Urothelium cell line (cell line): ENCODE measurements at regions not wholly inside any gene's neighbourhood (a gene's known extent, or its start where the extent isn't known, plus 50 kb on each side); places are given as distances from the start of the nearest gene placed in this dataset.
"Not testable (repeated sequence)": the region's sequence is repeated elsewhere in the genome, so short reads cannot be mapped to it uniquely, and the experiment has no call there.

Source experiments
- DNase-seq: peaks from one replicate; pipeline ENCODE4 v3.0.0; 2011; ENCODE audit warnings: low spot score, mixed read lengths
- FAIRE-seq: peaks from 2 replicates; lab custom pipeline; 2011; peaks lifted over from hg19 to GRCh38; lab: Jason Lieb, UNC

DNA sequence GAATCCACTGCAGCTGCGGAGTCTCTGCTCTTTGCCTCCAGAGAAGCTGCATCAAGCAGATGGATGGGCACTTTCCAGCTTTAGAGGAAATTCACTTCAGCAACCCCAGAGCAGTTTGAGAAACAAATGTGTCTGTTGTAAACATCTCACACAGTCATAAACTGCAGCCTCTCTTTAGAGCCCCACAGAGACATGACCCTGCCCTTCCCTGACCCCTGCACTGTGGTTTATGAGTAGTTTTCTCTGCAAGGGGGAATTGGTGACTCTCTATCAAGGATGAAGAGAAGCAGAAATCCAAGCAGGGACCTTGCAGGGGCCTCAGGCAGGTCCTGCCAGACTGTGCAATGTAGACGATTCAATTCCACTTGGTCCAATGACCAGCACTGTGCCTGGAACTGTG is 160.2 kb downstream of the SH2D4B start:
- no peak for FAIRE-seq
- no peak for DNase-seq

GRCh38 chr10:80699602-80700039 is 161.9 kb downstream of the SH2D4B start:
- FAIRE-seq (peak; percentile 70), DNase-seq (peak; percentile 87)

DNA sequence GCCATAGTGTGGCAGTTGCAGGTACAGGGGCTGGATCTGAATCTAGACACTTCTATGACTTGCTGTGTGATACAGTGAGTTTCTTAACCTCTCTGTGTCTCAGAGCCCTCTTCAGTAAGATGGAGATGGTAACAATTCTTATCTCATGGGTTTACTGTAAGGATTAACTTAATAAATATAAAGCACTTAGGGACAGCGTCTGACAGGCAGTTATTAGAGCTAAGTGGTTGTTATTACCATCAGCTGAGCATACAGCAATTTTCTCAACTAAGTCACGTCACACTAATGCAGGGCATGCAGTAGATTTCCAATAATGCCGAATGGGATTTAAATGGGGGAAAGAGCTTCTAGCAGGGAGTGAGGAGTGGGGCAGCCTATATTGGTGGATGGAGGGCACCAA is 162.6 kb downstream of the SH2D4B start:
- DNase-seq = no peak
- FAIRE-seq = no peak

- FAIRE-seq = no peak
Observed at GRCh38 chr10:80700760-80701444, 163.2 kb downstream of the SH2D4B start.

DNA sequence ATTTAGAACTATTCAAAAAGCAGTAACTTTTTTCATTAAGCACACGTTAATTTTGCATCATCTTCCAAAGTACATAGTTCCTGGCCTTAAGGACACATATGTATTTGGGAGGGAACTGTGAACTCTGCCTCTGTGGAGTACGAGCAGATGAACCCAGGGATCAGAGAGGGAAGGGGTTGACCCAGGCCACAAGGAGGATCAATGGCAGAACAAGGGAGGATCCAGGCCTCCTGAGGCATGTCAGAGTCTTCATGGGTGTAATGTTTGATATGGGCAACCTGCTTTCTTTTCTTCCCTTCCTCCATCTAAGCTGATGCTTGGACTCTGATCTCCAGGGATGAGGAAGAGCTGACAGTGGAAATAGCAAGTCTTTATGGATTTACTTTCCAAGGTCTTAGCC is 164.0 kb downstream of the SH2D4B start:
- DNase-seq (no peak), FAIRE-seq (no peak)

More at GRCh38 chr10:80700760-80701444, 163.2 kb downstream of the SH2D4B start:
- DNase-seq = no peak

- no peak for FAIRE-seq
Observed at GRCh38 chr10:80702143-80702542, 164.4 kb downstream of the SH2D4B start.

GRCh38 chr10:80705899-80706298 is 168.2 kb downstream of the SH2D4B start:
- no peak for DNase-seq
- no peak for FAIRE-seq

More at GRCh38 chr10:80702143-80702542, 164.4 kb downstream of the SH2D4B start:
- no peak for DNase-seq

GRCh38 chr10:80708185-80708584 is 170.5 kb downstream of the SH2D4B start:
- FAIRE-seq (no peak), DNase-seq (no peak)

DNA sequence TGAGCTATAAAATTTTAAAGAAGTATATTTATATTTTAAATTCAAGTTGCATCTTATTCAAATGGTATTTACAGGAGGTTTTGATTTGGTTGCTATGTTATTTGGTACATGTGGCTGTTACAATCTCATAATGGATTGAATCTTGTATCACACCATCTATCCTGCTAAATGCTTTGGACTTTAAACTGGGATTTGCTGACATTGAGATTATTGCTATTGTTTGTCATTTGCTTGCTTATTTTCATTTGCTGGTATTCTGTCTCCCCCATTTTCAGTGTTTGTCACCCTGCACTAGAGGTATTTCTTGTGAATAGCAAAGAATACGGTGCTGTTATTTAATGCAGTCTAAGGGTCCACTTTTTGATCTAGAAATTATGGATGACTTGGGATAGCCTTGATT is 171.1 kb downstream of the SH2D4B start:
- FAIRE-seq = no peak
- DNase-seq = no peak

- no peak for DNase-seq
- no peak for FAIRE-seq
Observed at GRCh38 chr10:80709866-80710265, 172.2 kb downstream of the SH2D4B start.

DNA sequence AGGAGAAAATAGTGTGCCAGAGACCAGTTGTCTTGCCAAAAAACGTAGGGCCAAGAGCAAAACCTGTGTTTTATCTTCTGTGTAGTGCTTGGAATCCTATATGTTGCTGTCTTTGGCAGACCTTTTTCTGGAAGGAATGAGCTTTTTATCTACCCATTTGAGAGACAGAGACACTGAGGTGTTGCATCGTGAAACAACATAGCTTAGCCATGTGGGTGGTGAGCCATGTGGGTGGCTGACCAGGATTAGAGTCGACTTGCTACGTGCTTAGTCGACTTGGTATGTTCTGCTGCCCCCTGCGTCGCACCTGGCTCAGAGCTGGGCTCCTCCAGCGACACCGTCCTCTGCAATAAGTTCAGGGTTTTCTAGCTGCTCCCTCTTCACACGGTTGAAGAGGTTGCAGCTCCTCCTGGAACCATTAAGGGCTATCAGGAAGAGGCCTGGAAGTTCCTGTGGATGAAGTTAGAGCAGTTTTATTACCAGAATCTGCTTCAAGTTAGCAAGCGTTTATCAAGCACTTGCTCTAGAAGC is 175.8 kb downstream of the SH2D4B start:
- no peak for FAIRE-seq
- DNase-seq = no peak

DNA sequence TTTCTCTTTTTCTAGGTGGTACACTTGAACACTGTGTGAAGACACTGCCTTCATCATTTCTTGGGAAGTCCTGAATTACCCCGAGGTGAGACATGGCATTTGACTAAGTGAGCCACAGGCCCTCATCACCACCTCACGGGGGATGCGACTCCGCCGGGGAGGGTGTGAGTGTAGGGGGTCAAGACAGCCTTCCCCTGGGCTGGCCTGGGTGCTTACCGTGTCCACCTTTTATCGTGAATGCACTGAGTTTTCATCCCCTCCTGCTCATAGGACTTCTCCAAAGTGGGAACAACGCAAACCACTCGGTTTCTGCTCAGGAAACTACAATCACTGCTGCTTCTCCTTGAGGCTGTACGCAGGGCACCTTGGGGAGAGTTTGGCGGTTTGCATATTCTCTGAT is 176.9 kb downstream of the SH2D4B start:
- DNase-seq (no peak), FAIRE-seq (no peak)

GRCh38 chr10:80718024-80718423 is 180.3 kb downstream of the SH2D4B start:
- FAIRE-seq (no peak), DNase-seq (no peak)

DNA sequence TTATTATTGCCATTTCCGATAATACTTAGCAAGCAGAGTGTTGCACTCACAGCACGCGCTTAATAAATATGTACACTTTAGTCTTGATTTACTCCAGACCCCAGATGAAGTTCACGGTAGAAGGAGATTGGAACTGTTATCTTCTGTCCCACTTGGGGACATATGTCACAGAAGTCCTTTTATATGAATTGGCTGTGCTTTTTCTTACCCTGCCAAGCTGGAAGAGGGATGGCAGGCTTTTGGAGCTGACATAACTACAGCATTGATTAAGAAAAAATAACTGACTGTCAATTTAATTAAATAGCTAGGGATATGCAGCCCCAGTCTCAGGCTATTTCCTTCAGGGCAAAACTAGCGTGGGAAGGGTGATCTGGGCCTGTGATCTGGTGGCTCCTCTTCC is 182.2 kb downstream of the SH2D4B start:
- DNase-seq (no peak), FAIRE-seq (no peak)

DNA sequence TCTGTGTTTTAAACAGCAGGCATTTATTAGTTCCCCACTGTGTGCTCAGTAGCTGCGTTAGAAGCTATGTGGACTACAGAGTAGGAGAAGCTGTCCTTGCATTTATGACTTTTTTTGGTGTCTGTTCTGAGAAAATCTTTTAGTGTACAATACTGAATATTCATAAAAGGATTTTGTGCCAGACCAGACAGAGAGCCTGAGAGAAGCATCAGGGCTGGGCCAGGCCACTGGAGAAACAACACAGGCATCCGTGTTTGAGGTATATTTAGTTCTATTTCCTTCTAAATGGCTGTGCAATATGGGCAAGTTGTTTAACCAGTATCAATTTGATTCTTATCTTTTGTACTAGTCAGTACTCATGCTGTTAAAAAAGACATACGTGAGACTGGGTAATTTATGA is 182.8 kb downstream of the SH2D4B start:
- DNase-seq (no peak), FAIRE-seq (no peak)

- FAIRE-seq, DNase-seq: not testable (repeated sequence)
Observed at GRCh38 chr10:80728354-80728753, 190.7 kb downstream of the SH2D4B start.

GRCh38 chr10:80729896-80730295 is 192.2 kb downstream of the SH2D4B start:
- FAIRE-seq = no peak
- no peak for DNase-seq

GRCh38 chr10:80730522-80730921 is 192.8 kb downstream of the SH2D4B start:
- DNase-seq (no peak), FAIRE-seq (no peak)

DNA sequence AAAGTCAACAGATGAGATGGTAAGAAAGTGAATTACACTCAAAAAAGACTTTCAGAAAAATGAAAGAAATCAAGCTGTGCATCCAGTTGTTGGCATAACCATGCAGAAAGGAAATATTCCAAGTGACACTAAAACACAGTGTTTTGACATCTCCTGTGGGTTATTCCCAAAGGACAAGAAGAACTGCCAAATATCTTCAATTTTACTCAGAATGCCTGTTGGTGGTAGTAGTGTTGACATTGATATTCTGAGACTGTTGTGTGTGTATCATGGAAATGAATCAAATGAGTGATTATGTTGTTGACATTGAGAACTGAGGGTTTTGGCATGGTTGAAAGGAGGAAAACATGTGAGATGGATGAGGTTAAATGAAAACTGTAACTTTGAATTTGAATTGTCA is 196.9 kb downstream of the SH2D4B start:
- peak; percentile 5 for FAIRE-seq
- DNase-seq = no peak

DNA sequence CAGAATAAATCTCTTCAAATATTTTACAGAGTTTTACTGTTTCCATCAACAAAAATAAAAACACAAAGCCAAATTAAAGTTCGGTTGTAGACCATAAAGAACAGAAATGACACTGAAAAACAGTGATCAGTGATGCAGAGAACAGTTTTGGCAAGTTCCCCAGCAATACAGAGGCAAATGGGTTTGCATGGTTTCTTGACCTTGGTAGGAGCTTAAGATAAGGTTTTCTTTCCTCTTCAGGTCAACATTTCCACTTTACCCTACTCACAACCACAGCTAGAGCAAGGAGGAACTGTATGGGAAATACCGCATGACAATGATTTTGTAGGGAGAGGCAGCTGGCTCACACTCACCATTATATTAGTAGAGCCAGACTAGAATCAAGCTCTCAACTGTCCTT is 199.5 kb downstream of the SH2D4B start:
- FAIRE-seq (no peak), DNase-seq (no peak)

DNA sequence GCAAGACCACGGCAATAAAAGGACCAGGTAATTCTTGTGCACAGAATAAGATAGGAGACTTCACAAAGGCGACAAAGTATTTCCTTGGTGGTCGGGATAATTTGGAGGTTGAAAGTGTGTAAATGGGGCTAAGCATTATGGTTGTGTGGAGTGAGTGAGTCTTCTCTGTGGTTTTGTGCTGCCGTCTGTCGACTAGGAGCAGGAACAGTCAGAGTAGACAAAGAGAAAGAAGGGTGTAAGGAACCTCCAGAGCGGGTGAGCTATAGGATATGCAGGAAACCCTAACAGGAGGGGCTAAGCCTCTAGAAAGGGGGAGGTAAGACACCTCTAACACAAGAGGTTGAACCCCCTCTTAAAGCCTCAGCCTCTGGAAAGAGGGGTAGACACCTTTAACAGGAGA is 201.6 kb downstream of the SH2D4B start:
- no peak for DNase-seq
- FAIRE-seq = peak; percentile 20

DNA sequence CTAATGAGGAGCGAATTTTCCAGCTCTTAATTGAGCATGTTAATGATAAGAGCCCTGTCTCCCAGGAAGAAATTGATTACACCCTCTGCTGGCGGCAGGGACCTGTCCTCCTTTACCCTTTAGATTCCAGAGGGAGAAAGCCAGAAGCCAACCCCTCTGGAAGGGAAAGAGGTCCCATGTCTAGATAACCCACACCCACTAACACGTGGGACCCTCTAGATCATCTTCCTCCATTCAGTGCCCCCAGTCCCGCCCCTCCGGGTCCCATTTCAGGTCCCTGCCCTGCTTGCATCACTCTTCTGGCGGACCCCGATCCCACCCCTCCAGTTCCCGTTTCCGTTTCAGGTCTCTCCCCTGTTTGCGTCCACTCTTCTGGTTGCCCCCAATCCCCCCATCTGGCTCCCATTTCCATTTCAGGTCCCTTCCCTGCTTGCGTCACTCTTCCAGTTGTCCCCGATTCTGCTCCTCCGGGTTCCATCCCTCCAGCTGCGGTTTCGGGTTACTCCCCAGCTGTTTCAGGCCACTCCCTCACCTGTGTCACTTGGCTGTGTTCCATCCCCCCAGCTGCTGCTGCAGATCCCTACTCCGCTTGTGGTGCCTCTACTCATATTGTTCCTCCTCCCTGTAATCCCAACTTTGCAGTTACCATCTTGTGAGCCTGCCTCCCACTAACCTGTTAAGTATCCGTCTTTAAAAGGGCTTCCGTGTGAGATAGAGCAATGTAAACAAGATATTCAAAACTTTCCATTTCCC is 202.4 kb downstream of the SH2D4B start:
- FAIRE-seq (peak; percentile 42), DNase-seq (no peak)
